HCT116 (cell line): ENCODE measurements at regions not wholly inside any gene's neighbourhood (a gene's known extent, or its start where the extent isn't known, plus 50 kb on each side); places are given as distances from the start of the nearest gene placed in this dataset.

Experiments used
- CTCF ChIP-seq, 3 experiments: fragments of 200-600 bp in 1 of 3; sonication (generic) in 1 of 3; IDR thresholded peaks in 2 of 3; conservative IDR thresholded peaks in 1 of 3; 2 replicates each; pipeline ENCODE4 v1.5.1; 2012 to 2017; ENCODE audit warnings: low read depth in 2 of 3, low read length in 2 of 3, antibody characterized with exemption in 1 of 3, borderline replicate concordance in 1 of 3, control low read depth in 1 of 3, mild to moderate bottlenecking in 1 of 3, mixed read lengths in 1 of 3, mixed run types in 1 of 3, moderate library complexity in 1 of 3; ENCODE audit not compliant: insufficient read depth in 1 of 3
- EGR1 ChIP-seq: IDR thresholded peaks from 2 replicates; pipeline ENCODE4 v1.6.1; 2012; ENCODE audit warnings: low read depth
- EZH2 ChIP-seq: fragments of 200-600 bp; sonication (generic); IDR thresholded peaks from 2 replicates; pipeline ENCODE4 v1.6.1; 2017; ENCODE audit warnings: antibody characterized with exemption, mixed run types
- MAX ChIP-seq: IDR thresholded peaks from 2 replicates; pipeline ENCODE4 v1.6.1; 2012
- POLR2A ChIP-seq: IDR thresholded peaks from 2 replicates; pipeline ENCODE4 v1.7.0; 2011; ENCODE audit warnings: borderline replicate concordance; ENCODE audit not compliant: insufficient read depth, insufficient read length; ENCODE audit errors: extremely low read depth
- POLR2AphosphoS5 ChIP-seq: IDR thresholded peaks from 2 replicates; pipeline ENCODE4 v1.6.1; 2011; ENCODE audit warnings: mild to moderate bottlenecking, low read depth, low read length, moderate library complexity
- RAD21 ChIP-seq: IDR thresholded peaks from 2 replicates; pipeline ENCODE4 v1.6.1; 2012; ENCODE audit warnings: low read depth, mild to moderate bottlenecking
- SP1 ChIP-seq: IDR thresholded peaks from 2 replicates; pipeline ENCODE4 v1.6.1; 2012; ENCODE audit warnings: low read depth
- TCF7L2 ChIP-seq: IDR thresholded peaks from 2 replicates; pipeline ENCODE4 v1.7.0; 2011; ENCODE audit warnings: borderline replicate concordance, inconsistent platforms; ENCODE audit not compliant: insufficient read depth, insufficient read length; ENCODE audit errors: extremely low read depth
- ZFX ChIP-seq: fragments of 450-650 bp; IDR thresholded peaks from 2 replicates; pipeline ENCODE4 v1.6.1; 2017
- ZNF274 ChIP-seq: fragments of 200-500 bp; sonication (Bioruptor generic); IDR thresholded peaks from 2 replicates; pipeline ENCODE4 v1.6.1; 2014; ENCODE audit warnings: mild to moderate bottlenecking, low read depth, low read length, inconsistent platforms

GRCh38 chr22:22349455-22349836 is 104.9 kb downstream of the VPREB1 start:
- TF ChIP-seq TCF7L2: no peak
- TF ChIP-seq POLR2A: no peak
- TF ChIP-seq POLR2AphosphoS5: no peak
- no peak for TF ChIP-seq ZNF274
- no peak for TF ChIP-seq CTCF (IDR thresholded peaks at IDR 0.05 in 2 of 3, conservative IDR thresholded peaks at IDR 0.05 in 1 of 3; ENCODE audit: borderline replicate concordance in 1 of 3, insufficient read depth in 1 of 3, low read depth in 2 of 3, low read length in 2 of 3)
- no peak for TF ChIP-seq EGR1
- TF ChIP-seq MAX: no peak
- TF ChIP-seq EZH2: no peak
- no peak for TF ChIP-seq SP1
- no peak for TF ChIP-seq ZFX
- no peak for TF ChIP-seq RAD21
